ENCODE measurements at regions not wholly inside any gene's neighbourhood (a gene's known extent, or its start where the extent isn't known, plus 50 kb on each side); places are given as distances from the start of the nearest gene placed in this dataset.

DNA sequence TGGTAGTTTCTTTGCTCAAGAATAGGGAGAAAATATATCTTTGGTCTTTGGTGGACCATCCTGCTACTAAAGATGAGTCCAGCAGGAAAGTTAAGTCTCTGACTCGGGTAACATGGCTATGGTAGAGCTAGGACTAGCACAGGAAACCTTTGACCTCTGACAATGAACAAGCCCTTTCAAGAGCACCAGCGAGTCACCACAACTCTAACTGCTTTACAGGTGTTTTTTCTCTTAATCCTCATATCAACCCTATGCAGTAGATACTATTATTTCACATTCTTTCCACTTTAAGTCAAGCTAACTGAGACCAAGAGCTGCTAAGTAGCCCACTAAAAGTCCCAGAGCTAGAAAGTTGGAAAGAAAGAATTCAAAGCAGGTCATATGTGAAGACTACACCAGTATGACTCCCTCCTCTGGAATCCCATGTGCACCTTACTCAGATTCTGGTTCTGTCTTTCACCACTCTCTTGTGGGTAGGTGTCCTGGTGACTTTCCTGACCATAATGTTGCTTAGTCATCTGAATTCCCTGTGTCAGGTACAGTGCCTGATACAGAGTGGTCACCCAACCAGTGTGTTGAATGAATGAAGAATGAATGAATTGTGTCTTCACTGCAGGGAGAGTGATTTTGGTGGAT lies 53.8 kb upstream of the ME3 start:
- DNase-seq, result no peak

DNA sequence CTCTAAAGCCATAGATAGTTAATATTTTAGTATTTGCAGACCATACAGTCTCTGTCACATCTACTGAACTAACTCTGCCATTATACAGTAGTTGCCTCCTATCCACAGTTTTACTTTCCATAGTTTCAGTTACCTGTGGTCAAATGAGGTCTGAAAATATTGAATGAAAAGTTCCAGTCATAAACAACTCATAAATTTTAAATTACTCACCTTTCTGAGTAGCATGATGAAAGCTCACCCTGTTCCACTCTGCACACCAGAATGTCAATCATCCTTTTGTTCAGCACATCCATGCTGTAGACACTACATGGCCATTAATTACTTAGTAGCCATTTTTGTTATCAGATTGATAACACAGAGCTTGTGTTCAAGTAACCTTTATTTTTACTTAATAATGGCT lies 51.7 kb upstream of the ME3 start:
- DNase-seq, result no peak

DNA sequence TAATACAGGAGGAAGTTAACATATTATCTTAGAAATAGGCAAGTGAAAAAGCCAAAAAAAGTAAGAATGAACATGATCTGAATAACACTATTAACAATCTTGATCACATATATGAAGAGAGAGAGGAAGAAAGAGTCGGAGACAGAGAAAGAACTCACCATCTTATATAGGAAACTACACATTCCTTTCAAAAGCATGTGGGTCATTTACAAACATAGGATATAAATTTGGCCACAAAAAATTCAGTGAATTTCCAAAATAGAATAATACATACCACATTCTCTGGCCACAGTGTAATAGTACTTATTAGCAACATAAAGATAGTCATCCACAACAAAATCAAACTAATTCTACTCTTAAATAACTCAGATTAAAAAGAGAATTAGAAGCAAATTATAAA lies 50.9 kb upstream of the ME3 start:
- no peak for DNase-seq

DNA sequence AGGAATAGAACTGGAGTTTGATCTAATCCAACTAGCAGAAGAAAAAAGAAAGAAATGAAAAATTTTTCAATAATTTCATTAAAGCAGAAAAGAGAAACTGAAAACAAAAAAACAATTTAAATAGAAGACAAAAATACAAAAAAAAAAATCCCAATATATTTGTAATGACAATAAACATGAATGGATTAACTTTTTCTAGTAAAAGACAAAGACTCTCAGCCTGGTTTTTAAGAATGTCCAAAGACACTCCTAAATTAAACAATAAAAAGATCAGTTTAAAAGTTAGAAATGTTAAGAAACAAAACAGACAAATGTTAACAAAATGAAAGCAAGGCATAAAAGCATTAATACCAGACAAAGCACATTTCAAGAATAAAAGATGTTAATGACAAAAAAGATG lies 50.3 kb upstream of the ME3 start:
- DNase-seq, result no peak
